SKM-1 (cell line): ENCODE measurements at regions not wholly inside any gene's neighbourhood (a gene's known extent, or its start where the extent isn't known, plus 50 kb on each side); places are given as distances from the start of the nearest gene placed in this dataset.

ENCODE experiments used
- DNase-seq: peaks from one replicate; lab custom pipeline; 2025; ENCODE audit not compliant: unreplicated experiment; lab: John Stamatoyannopoulos, UW

- no peak for DNase-seq
Measured at GRCh38 chr9:90259311-90260246, 383.0 kb downstream of the DIRAS2 start.

DNA sequence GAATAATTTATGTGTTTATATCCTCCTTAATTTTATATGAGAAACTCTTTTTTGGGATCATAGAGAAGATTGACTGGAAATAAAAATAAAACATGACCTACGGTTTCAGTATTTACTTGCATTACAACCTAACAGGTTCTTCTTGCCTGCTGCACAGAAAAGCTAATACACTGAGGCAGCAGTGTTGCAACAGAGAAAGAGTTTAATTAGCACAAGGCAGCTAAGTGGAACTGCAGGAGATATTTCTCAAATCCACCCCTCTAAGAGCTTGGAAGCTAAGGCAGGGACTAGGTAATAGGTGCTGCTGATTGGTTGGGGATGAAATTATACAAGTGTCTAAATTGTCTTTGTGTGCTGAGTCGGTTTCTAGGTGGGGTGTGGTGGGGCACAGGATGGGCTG lies 380.9 kb downstream of the DIRAS2 start:
- DNase-seq: no peak

GRCh38 chr9:90268613-90269012 lies 374.0 kb downstream of the DIRAS2 start:
- DNase-seq: no peak

GRCh38 chr9:90271707-90272106 lies 370.9 kb downstream of the DIRAS2 start:
- no peak for DNase-seq

GRCh38 chr9:90274725-90275124 lies 367.9 kb downstream of the DIRAS2 start:
- no peak for DNase-seq

GRCh38 chr9:90285946-90286345 lies 356.7 kb downstream of the DIRAS2 start:
- DNase-seq: no peak

GRCh38 chr9:90287567-90288274 lies 354.9 kb downstream of the DIRAS2 start:
- DNase-seq: no peak

- no peak for DNase-seq
Measured at GRCh38 chr9:90288275-90288639, 354.4 kb downstream of the DIRAS2 start.

DNA sequence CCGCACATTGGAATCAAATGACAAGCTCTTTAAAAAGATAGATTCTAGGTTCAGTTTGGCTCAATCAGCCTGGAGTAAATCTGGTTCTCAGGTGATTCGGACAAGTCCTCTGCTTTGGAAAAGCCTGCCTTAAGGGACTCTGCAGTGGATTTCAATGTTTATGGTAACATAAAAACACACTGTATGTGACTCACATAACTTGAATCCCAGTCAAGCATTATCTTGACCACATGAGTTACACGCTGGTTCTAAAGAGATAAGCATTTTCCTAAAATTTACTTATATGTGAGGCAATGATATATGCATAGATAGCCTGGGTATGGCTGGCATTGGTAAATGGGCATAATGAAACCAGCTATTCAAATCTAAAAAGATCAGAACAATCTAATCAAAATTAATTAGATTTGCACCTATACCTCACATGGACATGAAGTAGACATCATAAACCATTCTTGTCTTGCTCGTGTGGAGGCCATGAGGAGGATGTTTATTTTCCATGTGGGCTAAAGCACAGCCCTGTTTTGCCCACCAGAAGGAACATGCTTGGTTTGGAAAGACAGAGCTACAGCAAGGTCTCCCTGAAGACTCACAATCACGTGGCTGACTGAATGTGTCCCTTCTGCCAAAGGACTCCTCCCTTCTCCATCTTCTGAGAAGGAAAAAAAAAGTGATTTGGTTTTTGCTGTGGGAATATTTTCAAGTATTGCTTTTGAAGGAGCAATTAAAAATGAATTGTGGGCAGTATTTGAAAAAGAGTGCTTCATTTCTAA lies 351.7 kb downstream of the DIRAS2 start:
- DNase-seq: no peak

DNA sequence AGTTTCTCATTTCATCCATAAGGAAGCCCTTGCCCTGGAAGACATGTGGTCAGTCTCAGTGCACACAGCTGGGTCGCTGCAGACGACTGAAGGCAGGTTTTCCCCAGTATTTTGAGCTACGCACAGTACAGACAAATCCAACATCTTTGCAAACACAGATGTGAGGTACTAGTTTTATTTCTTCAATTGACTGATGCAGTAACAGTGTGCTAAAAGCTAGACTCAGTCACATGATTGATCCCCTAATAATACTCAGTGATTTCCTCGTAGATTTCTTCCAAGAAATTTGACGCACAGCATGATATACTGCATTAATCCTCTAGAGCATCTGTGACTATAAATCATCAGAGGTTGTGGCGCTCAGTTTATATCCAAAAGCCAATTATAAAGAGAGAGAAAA lies 346.1 kb downstream of the DIRAS2 start:
- DNase-seq: no peak

- no peak for DNase-seq
Measured at GRCh38 chr9:90299968-90300367, 342.7 kb downstream of the DIRAS2 start.

DNA sequence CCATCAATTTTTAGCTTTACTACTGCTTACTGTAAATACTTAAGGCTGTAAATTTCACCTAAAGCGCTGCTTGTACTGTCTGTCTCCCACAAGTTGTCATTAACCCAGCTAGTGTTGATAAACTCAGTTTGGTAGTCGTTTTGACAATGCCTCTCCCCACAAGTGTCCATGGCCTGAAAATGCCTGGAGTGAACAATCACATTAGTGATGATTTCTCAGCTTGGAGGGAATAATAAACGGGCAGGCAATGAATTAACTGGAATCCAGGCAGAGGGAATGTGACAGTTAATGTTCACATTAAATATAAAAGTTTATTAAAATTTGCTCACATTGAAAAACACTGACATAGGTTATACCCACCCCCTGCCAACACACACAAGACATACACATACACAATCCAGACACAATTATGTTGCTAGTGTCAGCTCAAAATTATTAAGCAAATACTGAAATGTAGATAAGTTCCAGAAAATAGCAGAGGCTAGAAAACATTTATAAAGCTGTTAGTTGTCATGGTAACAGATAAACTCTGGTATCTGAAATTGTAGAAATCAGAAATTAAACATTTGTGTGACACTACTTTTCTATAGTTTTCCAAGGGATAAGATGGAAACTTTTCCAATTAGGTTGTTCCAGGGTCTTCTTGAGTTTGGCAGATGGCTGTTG lies 341.9 kb downstream of the DIRAS2 start:
- no peak for DNase-seq

GRCh38 chr9:90301277-90301653 lies 341.4 kb downstream of the DIRAS2 start:
- no peak for DNase-seq

DNA sequence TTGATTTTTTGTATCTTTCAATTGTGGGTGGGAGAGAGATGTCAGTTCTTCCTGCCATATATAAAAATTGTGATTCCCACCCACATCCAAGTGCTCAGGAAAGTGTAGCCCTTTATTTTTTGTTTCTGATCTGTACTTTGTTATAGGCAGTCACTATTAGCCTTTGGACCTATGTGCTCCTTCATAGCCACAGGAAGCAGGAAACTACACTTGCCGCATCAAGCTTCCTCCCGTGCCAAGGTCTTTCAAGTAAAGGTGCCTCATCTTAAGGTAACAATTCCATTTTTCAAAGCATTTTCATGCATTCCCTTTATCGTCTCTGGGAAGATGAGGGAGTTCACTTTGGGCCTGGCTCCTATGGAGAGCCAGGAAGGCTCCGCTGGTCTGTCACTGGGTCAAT lies 339.0 kb downstream of the DIRAS2 start:
- DNase-seq: no peak

- DNase-seq: no peak
Measured at GRCh38 chr9:90306158-90306557, 336.5 kb downstream of the DIRAS2 start.

GRCh38 chr9:90307167-90307833 lies 335.3 kb downstream of the DIRAS2 start:
- no peak for DNase-seq

- DNase-seq: no peak
Measured at GRCh38 chr9:90307891-90308290, 334.7 kb downstream of the DIRAS2 start.

GRCh38 chr9:90308691-90309090 lies 333.9 kb downstream of the DIRAS2 start:
- no peak for DNase-seq

- no peak for DNase-seq
Measured at GRCh38 chr9:90309809-90310520, 332.7 kb downstream of the DIRAS2 start.

DNA sequence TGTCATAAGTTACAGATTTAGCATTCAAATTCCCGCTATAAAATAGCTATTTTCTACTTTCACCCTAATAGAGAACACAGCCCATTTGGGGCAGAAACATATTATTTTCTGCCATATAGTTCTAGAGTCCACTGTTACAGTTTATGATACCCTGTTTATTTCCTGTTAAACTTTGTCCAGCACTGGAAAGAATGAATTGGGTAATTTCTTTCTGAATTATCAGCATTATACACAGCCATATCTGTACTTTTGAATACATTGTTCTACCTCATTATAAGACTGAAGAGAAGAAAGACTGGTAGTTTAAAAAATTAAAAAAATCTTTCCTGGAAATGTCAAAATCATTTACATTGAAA lies 332.1 kb downstream of the DIRAS2 start:
- no peak for DNase-seq
